K562 (cell line): ENCODE measurements at regions not wholly inside any gene's neighbourhood (a gene's known extent, or its start where the extent isn't known, plus 50 kb on each side); places are given as distances from the start of the nearest gene placed in this dataset.
A peak's percentile ranks its signal among the peaks of the same experiment; 100 is the strongest.

Experiments used
- ATAC-seq: fragments of 200-7000 bp; cut with Tn5 transposase; 3 replicates; pipeline ENCODE4 v1.9.1; 2020; ENCODE audit warnings: moderate library complexity
- BruUV-seq: library from RNA; stranded (reverse); fragments of 400-500 nt; replicated peaks from 2 replicates; lab custom pipeline; 2021; lab: Mats Ljungman, UMichigan
- CTCF ChIA-PET: fragments of 300-600 bp; formaldehyde crosslinking; extraction: SDS; loops from one replicate; lab custom pipeline; 2021; ENCODE audit warnings: low intra/inter-chr PET ratio; lab: Yijun Ruan, JAX
- POLR2A ChIA-PET: fragments of 300-600, 350-650 bp; sonication (Branson Sonifier 250); formaldehyde crosslinking; extraction: SDS; loops from one replicate; lab custom pipeline; 2021; ENCODE audit warnings: antibody characterized with exemption, inconsistent platforms; lab: Yijun Ruan, JAX
- DNase-seq, 4 experiments: peaks; one replicate each; pipeline versions ENCODE4 v3.0.0 to v3.0.0-alpha.2; 2011 to 2018; ENCODE audit warnings: low spot score in 3 of 4, mixed read lengths in 3 of 4; ENCODE audit errors: extremely low read depth in 1 of 4
- FAIRE-seq: peaks from 2 replicates; lab custom pipeline; 2011; peaks lifted over from hg19 to GRCh38; lab: Jason Lieb, UNC
- H2AFZ ChIP-seq: 2 replicates; pipeline ENCODE4 v1.6.0; 2011; ENCODE audit warnings: low read depth, low read length, control low read depth, inconsistent platforms
- H3K27ac ChIP-seq: fragments of 200-600 bp; 3 replicates; pipeline ENCODE4 v1.8.0; 2011; ENCODE audit warnings: low read depth, mild to moderate bottlenecking, control low read depth, inconsistent platforms, low read length, moderate library complexity, mixed read lengths; ENCODE audit errors: extremely low read depth
- H3K27me3 ChIP-seq, 2 experiments: fragments of 300-600 bp in 1 of 2; 2 replicates in 1 of 2; 3 replicates in 1 of 2; pipeline versions ENCODE4 v1.6.0 to v1.8.0; 2011; ENCODE audit warnings: inconsistent platforms in 2 of 2, low read length in 2 of 2, mild to moderate bottlenecking in 1 of 2, mixed read lengths in 1 of 2, moderate library complexity in 1 of 2; ENCODE audit not compliant: control insufficient read depth in 2 of 2, insufficient read depth in 2 of 2
- H3K36me3 ChIP-seq: fragments of 300-600 bp; 3 replicates; pipeline ENCODE4 v1.8.0; 2011; ENCODE audit warnings: mild to moderate bottlenecking, low read length, inconsistent platforms; ENCODE audit not compliant: control insufficient read depth, insufficient read depth
- H3K4me1 ChIP-seq, 2 experiments: fragments of 200-600 bp in 1 of 2; replicated peaks in 1 of 2; 2 replicates in 1 of 2; 3 replicates in 1 of 2; pipeline versions ENCODE4 v1.5.1 to v1.8.0; 2011; ENCODE audit warnings: inconsistent platforms in 2 of 2, low read length in 2 of 2, mild to moderate bottlenecking in 1 of 2, mixed read lengths in 1 of 2, moderate library complexity in 1 of 2; ENCODE audit not compliant: control insufficient read depth in 2 of 2, insufficient read depth in 2 of 2
- H3K4me2 ChIP-seq: 2 replicates; pipeline ENCODE4 v1.6.1; 2011; ENCODE audit warnings: low read length, control low read depth, inconsistent platforms, mixed read lengths; ENCODE audit not compliant: insufficient read depth
- H3K4me3 ChIP-seq: fragments of 200-600 bp; sonication (generic), shearing (Covaris generic); 2 replicates; pipeline ENCODE4 v1.5.1; 2016; ENCODE audit warnings: control low read depth, inconsistent platforms
- H3K79me2 ChIP-seq: fragments of 200-600 bp; 3 replicates; pipeline ENCODE4 v1.8.0; 2011; ENCODE audit warnings: low read length, inconsistent platforms; ENCODE audit not compliant: control insufficient read depth, insufficient read depth
- H3K9ac ChIP-seq, 2 experiments: 2 replicates each; pipeline versions ENCODE4 v1.6.0 to v1.6.1; 2011; ENCODE audit warnings: low read depth in 2 of 2, low read length in 2 of 2, control low read depth in 1 of 2, inconsistent platforms in 1 of 2, mild to moderate bottlenecking in 1 of 2, mixed read lengths in 1 of 2; ENCODE audit not compliant: insufficient read depth in 1 of 2
- H3K9me1 ChIP-seq: one replicate; pipeline ENCODE4 v1.6.0; 2011; ENCODE audit warnings: inconsistent platforms, mild to moderate bottlenecking, low read length, moderate library complexity; ENCODE audit not compliant: control insufficient read depth, insufficient read depth
- H3K9me3 ChIP-seq: replicated peaks from 2 replicates; pipeline ENCODE4 v1.5.1; 2011; ENCODE audit warnings: low read depth, low read length, inconsistent platforms; ENCODE audit not compliant: control insufficient read depth, insufficient read depth
- H4K20me1 ChIP-seq: replicated peaks from 2 replicates; pipeline ENCODE4 v1.6.1; 2011; ENCODE audit warnings: low read length, inconsistent platforms, mixed read lengths; ENCODE audit not compliant: control insufficient read depth, insufficient read depth
- HCFC1 ChIP-seq: IDR thresholded peaks from 2 replicates; pipeline ENCODE4 v1.6.1; 2012; ENCODE audit warnings: low read depth, low read length, improper control_type of control experiment
- L3MBTL2 ChIP-seq: fragments of 450-650 bp; IDR thresholded peaks from 2 replicates; pipeline ENCODE4 v1.6.1; 2016; ENCODE audit warnings: mild to moderate bottlenecking, moderate library complexity
- MCM2 ChIP-seq: fragments of 450-650 bp; IDR thresholded peaks from 2 replicates; pipeline ENCODE4 v1.6.1; 2017; ENCODE audit warnings: low read depth, mild to moderate bottlenecking
- SIX5 ChIP-seq, 2 experiments: IDR thresholded peaks; 2 replicates each; pipeline ENCODE4 v1.6.1; 2011; ENCODE audit warnings: low read length in 2 of 2, borderline replicate concordance in 1 of 2, low read depth in 1 of 2, mild to moderate bottlenecking in 1 of 2, moderate library complexity in 1 of 2; ENCODE audit not compliant: insufficient read depth in 1 of 2
- SRSF9 ChIP-seq: fragments of 200-400 bp; formaldehyde crosslinking; IDR thresholded peaks from 2 replicates; pipeline ENCODE4 v1.6.1; 2017; ENCODE audit warnings: low read depth, low read length, borderline replicate concordance
- YY1 ChIP-seq, 3 experiments: IDR thresholded peaks; 2 replicates each; pipeline ENCODE4 v1.6.1; 2011; ENCODE audit warnings: low read length in 2 of 3, mild to moderate bottlenecking in 2 of 3, moderate library complexity in 2 of 3, borderline replicate concordance in 1 of 3, control low read depth in 1 of 3, low read depth in 1 of 3; ENCODE audit not compliant: insufficient read depth in 3 of 3, insufficient replicate concordance in 2 of 3, control insufficient read depth in 1 of 3, insufficient read length in 1 of 3; ENCODE audit errors: extremely low read depth in 1 of 3
- ZNF79 ChIP-seq: fragments of 250-450 bp; sonication (Bioruptor Pico); IDR thresholded peaks from 2 replicates; pipeline ENCODE4 v1.4.0; 2020; ENCODE audit warnings: low read depth, mild to moderate bottlenecking, moderate library complexity
- WGBS: fragments of 100-300 bp; shearing (Covaris generic); methylation state at CpG from one replicate; pipeline ENCODE4 v1.1.6; 2016; ENCODE audit warnings: low coverage, mixed read lengths; ENCODE audit not compliant: insufficient coverage; ENCODE audit errors: missing lambda C conversion rate; 5-methylcytosine and 5-hydroxymethylcytosine counted together
- in situ Hi-C: fragments of 300-500 bp; cut with MboI; formaldehyde crosslinking; loops from 4 replicates; pipeline ENCODE4 v1.15.0; 2018; ENCODE audit warnings: inconsistent platforms, mixed read lengths
- intact Hi-C: fragments of 100-400 bp; cut with micrococcal nuclease; formaldehyde crosslinking; loops from 2 replicates; pipeline ENCODE4 v1.14.2; 2022

DNA sequence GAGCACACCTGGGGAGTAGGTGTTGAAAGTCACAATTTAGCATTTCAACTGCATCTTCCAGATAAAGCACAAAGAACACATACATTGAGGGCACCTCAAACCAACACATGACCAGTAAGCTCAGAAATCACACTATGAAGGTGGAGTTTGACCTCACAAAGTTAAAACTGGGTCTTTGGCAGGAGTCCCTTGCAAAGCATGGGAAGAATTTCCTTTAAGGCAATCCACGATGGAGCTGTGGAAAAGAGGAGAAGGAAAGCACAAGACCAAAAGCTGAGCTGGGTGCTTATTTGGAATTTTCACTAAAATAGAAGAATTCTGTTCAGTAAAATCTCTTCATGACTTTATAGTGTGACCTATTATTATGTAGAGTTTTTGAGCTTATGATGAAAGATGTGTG is 212.9 kb upstream of the APCDD1 start:
- intact Hi-C loops (loop anchor here (10.0 kb wide), 1 partner anchor 267 kb away; no protein-coding TSS in a partner anchor), in situ Hi-C loops (no loop called here)

DNA sequence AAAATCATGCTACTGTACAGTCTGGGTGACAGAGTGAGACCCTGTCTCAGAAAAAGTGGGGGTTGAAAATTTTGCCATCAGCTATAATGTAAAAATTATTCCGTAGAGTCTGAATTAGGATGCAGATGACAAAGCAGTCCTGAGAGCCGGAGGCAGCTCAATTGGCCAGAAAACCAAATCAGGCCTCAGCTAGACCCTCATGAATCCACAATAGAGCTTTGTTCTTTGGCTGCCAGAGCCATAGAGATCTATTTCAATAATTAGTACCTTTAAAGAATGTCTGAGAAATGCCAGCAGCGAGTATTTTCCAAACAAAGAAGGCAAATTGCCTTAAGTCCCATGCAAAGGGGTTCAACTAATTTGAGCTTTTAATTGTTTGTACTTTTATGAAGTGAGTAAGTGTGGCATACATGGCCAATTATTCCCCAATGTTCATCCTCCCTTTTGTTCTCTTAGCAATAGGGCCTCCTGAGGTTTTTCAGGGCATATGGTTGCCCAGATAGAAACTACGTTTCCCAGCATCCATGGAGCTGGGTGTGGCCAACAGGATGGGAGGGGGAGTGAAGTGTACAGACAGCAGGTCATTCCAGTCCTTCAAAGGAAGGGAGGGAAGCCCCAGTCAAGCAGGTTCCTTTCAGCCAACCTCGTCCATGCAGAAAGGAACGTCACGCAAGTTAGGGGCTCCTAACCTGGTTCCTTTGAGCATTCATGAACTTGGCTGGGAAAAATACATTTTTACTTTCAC is 211.3 kb upstream of the APCDD1 start:
- WGBS: 3% methylated on average over 7 of the region's 7 CpGs

More for the DNA sequence above, 212.9 kb upstream of the APCDD1 start:
- peaks cover 28 to 41% of the 10 kb centered on the region in 2 experiments; a peak in 4 of 5 replicates for H3K27me3 ChIP-seq
- FAIRE-seq (no peak), ATAC-seq (no peak)
- no TSS peak for BruUV-seq
- no peak overlapping the region for H3K4me3 ChIP-seq
- H3K4me2 ChIP-seq: no peak overlapping the region
- no peaks in the 10 kb centered on the region for H3K9me1 ChIP-seq
- H3K9me3 ChIP-seq: no peaks in the 10 kb centered on the region
- no peaks in the 10 kb centered on the region for H3K79me2 ChIP-seq
- no peak overlapping the region for H2AFZ ChIP-seq
- H3K4me1 ChIP-seq: no peaks in the 10 kb centered on the region
- H3K36me3 ChIP-seq: no peaks in the 10 kb centered on the region
- H3K9ac ChIP-seq: no peak overlapping the region
- 9% methylated on average over 1 of the region's 1 CpG for WGBS
- CTCF ChIA-PET: no interaction called here
- H3K27ac ChIP-seq: no peak overlapping the region
- no peak for TF ChIP-seq SRSF9
- TF ChIP-seq, all 486 proteins: peak for 0
- POLR2A ChIA-PET: no interaction called here
- no peaks in the 10 kb centered on the region for H4K20me1 ChIP-seq
- no peak for DNase-seq

More for the DNA sequence above, 211.3 kb upstream of the APCDD1 start:
- no peaks in the 10 kb centered on the region for H3K79me2 ChIP-seq
- CTCF ChIA-PET: no interaction called here
- FAIRE-seq (peak; percentile 84), ATAC-seq (peak; percentile 85), DNase-seq (peak in 3 of 4 experiments; percentile 22 to 39 (median 30))
- H3K9ac ChIP-seq: no peak overlapping the region
- no peaks in the 10 kb centered on the region for H3K4me1 ChIP-seq
- no TSS peak for BruUV-seq
- no peak overlapping the region for H3K4me2 ChIP-seq
- POLR2A ChIA-PET: interaction anchor here (0.6 to 1.1 kb wide), 2 partner anchors 10 to 231 kb away, joined by 3 read pairs; no protein-coding TSS in a partner anchor
- H3K4me3 ChIP-seq: no peak overlapping the region
- H3K9me3 ChIP-seq: no peaks in the 10 kb centered on the region
- peaks cover 39 to 49% of the 10 kb centered on the region in 2 experiments for H3K27me3 ChIP-seq
- TF ChIP-seq L3MBTL2: no peak
- peak in 1 of 3 experiments; percentile 20 for TF ChIP-seq YY1 (IDR thresholded peaks at IDR 0.05; ENCODE audit: borderline replicate concordance in 1 of 3, control insufficient read depth in 1 of 3, extremely low read depth in 1 of 3, insufficient read depth in 3 of 3, insufficient read length in 1 of 3, insufficient replicate concordance in 2 of 3, low read depth in 1 of 3, low read length in 2 of 3)
- no peak for TF ChIP-seq MCM2
- TF ChIP-seq HCFC1: peak; percentile 79
- no peak for TF ChIP-seq ZNF79 (CRISPR knock-in tag)
- peak; percentile 23 to 26; a peak in 1 of 4 replicates for TF ChIP-seq SIX5 (IDR thresholded peaks at IDR 0.05; ENCODE audit: borderline replicate concordance in 1 of 2, insufficient read depth in 1 of 2, low read depth in 1 of 2, low read length in 2 of 2)
- no peak overlapping the region for H2AFZ ChIP-seq
- intact Hi-C loops: loop anchor here (10.0 kb wide), 1 partner anchor 268 kb away; no protein-coding TSS in a partner anchor
- H3K36me3 ChIP-seq: no peaks in the 10 kb centered on the region
- no peaks in the 10 kb centered on the region for H4K20me1 ChIP-seq
- no peaks in the 10 kb centered on the region for H3K9me1 ChIP-seq
- H3K27ac ChIP-seq: no peak overlapping the region
- in situ Hi-C loops: no loop called here
